Endodermal cell (in vitro differentiated cells): ENCODE measurements at regions not wholly inside any gene's neighbourhood (a gene's known extent, or its start where the extent isn't known, plus 50 kb on each side); places are given as distances from the start of the nearest gene placed in this dataset.

Experiments
- DNase-seq: peaks from one replicate; pipeline ENCODE4 v3.0.0-alpha.2; 2017
- H3K27ac ChIP-seq: 2 replicates; pipeline ENCODE4 v1.5.1; 2013; ENCODE audit warnings: mild to moderate bottlenecking, low read depth, low read length, moderate library complexity
- H3K27me3 ChIP-seq: 2 replicates; pipeline ENCODE4 v1.6.1; 2013; ENCODE audit warnings: mild to moderate bottlenecking, low read length, moderate library complexity; ENCODE audit not compliant: insufficient read depth, control insufficient read depth, poor library complexity, severe bottlenecking
- H3K36me3 ChIP-seq: 2 replicates; pipeline ENCODE4 v1.7.0; 2013; ENCODE audit warnings: mild to moderate bottlenecking, low read length, moderate library complexity; ENCODE audit not compliant: control insufficient read depth, insufficient read depth
- H3K4me1 ChIP-seq: one replicate; pipeline ENCODE4 v1.7.0; 2013; ENCODE audit warnings: low read length; ENCODE audit not compliant: control insufficient read depth, insufficient read depth
- H3K4me3 ChIP-seq: 2 replicates; pipeline ENCODE4 v1.5.1; 2013; ENCODE audit warnings: mild to moderate bottlenecking, low read length, moderate library complexity
- H3K9ac ChIP-seq: 2 replicates; pipeline ENCODE4 v1.6.1; 2013; ENCODE audit warnings: mild to moderate bottlenecking, low read length, moderate library complexity; ENCODE audit not compliant: poor library complexity, severe bottlenecking; ENCODE audit errors: extremely low read depth
- H3K9me3 ChIP-seq: 2 replicates; pipeline ENCODE4 v1.6.1; 2013; ENCODE audit warnings: mild to moderate bottlenecking, low read length, moderate library complexity; ENCODE audit not compliant: control insufficient read depth
- H3K27ac Mint-ChIP-seq: 2 replicates; pipeline ENCODE4 v1.8.0; 2020; ENCODE audit warnings: mixed read lengths
- H3K27me3 Mint-ChIP-seq: 2 replicates; pipeline ENCODE4 v1.8.0; 2021; ENCODE audit warnings: mild to moderate bottlenecking, mixed read lengths; ENCODE audit not compliant: insufficient read depth
- H3K36me3 Mint-ChIP-seq: 2 replicates; pipeline ENCODE4 v1.8.0; 2020; ENCODE audit warnings: low read depth, mixed read lengths
- H3K4me1 Mint-ChIP-seq: 2 replicates; pipeline ENCODE4 v1.8.0; 2020; ENCODE audit warnings: mixed read lengths
- H3K4me3 Mint-ChIP-seq: 2 replicates; pipeline ENCODE4 v1.8.0; 2020; ENCODE audit warnings: mild to moderate bottlenecking, moderate library complexity, mixed read lengths
- H3K9me3 Mint-ChIP-seq: 2 replicates; pipeline ENCODE4 v1.8.0; 2020; ENCODE audit warnings: mild to moderate bottlenecking, mixed read lengths
- WGBS, 2 experiments: methylation state at CpG; one replicate each; pipeline versions ENCODE4 v1.1.5 to v1.1.7; 2013; ENCODE audit warnings: missing lambda C conversion rate in 2 of 2, mixed read lengths in 1 of 2; ENCODE audit not compliant: insufficient coverage in 1 of 2, insufficient read length in 1 of 2; 5-methylcytosine and 5-hydroxymethylcytosine counted together
- TF ChIP-seq, protein P1 (sequence below): fragments of 200-600 bp; sonication (generic); conservative IDR thresholded peaks from 2 replicates; pipeline ENCODE4 v1.5.0; 2021; ENCODE audit warnings: antibody characterized with exemption, mild to moderate bottlenecking

GRCh38 chr5:20655211-20655610 is 667.2 kb upstream of the CDH18 start:
- 88 to 95% methylated on average over 4 of the region's 4 CpGs for WGBS, 2 experiments
- no peak for DNase-seq
- Histone ChIP-seq H3K9ac (no peak overlapping the region), H3K4me3 (no peak overlapping the region), H3K4me1 (no peaks in the 10 kb centered on the region), H3K36me3 (no peaks in the 10 kb centered on the region), H3K27me3 (no peaks in the 10 kb centered on the region), H3K27ac (no peak overlapping the region), H3K9me3 (no peaks in the 10 kb centered on the region)
- Mint-ChIP-seq H3K9me3 (no peaks in the 10 kb centered on the region), H3K36me3 (no peaks in the 10 kb centered on the region), H3K27ac (no peak overlapping the region), H3K4me3 (no peak overlapping the region), H3K4me1 (no peaks in the 10 kb centered on the region), H3K27me3 (peaks cover 4% of the 10 kb centered on the region)
- TF ChIP-seq, protein P1, sequence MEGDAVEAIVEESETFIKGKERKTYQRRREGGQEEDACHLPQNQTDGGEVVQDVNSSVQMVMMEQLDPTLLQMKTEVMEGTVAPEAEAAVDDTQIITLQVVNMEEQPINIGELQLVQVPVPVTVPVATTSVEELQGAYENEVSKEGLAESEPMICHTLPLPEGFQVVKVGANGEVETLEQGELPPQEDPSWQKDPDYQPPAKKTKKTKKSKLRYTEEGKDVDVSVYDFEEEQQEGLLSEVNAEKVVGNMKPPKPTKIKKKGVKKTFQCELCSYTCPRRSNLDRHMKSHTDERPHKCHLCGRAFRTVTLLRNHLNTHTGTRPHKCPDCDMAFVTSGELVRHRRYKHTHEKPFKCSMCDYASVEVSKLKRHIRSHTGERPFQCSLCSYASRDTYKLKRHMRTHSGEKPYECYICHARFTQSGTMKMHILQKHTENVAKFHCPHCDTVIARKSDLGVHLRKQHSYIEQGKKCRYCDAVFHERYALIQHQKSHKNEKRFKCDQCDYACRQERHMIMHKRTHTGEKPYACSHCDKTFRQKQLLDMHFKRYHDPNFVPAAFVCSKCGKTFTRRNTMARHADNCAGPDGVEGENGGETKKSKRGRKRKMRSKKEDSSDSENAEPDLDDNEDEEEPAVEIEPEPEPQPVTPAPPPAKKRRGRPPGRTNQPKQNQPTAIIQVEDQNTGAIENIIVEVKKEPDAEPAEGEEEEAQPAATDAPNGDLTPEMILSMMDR: no peak

- no peaks in the 10 kb centered on the region for H3K36me3 ChIP-seq
- no peaks in the 10 kb centered on the region for H3K4me1 Mint-ChIP-seq
- H3K4me1 ChIP-seq: no peaks in the 10 kb centered on the region
- peaks cover 4% of the 10 kb centered on the region for H3K27me3 Mint-ChIP-seq
- no peak overlapping the region for H3K27ac ChIP-seq
- no peak overlapping the region for H3K4me3 ChIP-seq
- TF ChIP-seq, protein P1: no peak
- H3K4me3 Mint-ChIP-seq: no peak overlapping the region
- no peaks in the 10 kb centered on the region for H3K36me3 Mint-ChIP-seq
- no peaks in the 10 kb centered on the region for H3K9me3 Mint-ChIP-seq
- no peak overlapping the region for H3K9ac ChIP-seq
- DNase-seq: no peak
- H3K9me3 ChIP-seq: no peaks in the 10 kb centered on the region
- no peak overlapping the region for H3K27ac Mint-ChIP-seq
- WGBS, 2 experiments: 96 to 100% methylated on average over 1 of the region's 2 CpGs
- no peaks in the 10 kb centered on the region for H3K27me3 ChIP-seq
Measured at GRCh38 chr5:20654746-20655145, 666.7 kb upstream of the CDH18 start.

DNA sequence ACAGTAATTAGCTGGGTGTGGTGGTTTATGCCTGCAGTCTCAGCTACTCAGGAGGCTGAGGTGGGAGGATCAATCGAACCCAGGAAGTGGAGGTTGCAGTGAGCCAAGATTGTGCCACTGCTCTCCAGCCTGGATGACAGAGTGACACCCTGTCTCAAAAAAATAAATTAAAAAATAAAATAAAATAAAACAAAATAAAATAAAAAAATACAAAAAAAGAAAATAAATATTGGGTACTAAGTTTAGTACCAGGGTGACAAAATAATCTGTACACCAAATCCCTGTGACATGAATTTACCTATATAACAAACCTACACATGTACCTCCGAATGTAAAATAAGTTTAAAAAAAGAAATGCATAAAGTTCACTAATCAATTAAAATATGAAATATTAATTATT is 666.0 kb upstream of the CDH18 start:
- no peak overlapping the region for H3K4me3 Mint-ChIP-seq
- H3K4me1 Mint-ChIP-seq: no peaks in the 10 kb centered on the region
- TF ChIP-seq, protein P1: no peak
- DNase-seq: no peak
- H3K4me1 ChIP-seq: no peaks in the 10 kb centered on the region
- H3K27me3 ChIP-seq: no peaks in the 10 kb centered on the region
- no peak overlapping the region for H3K27ac ChIP-seq
- H3K9me3 ChIP-seq: no peaks in the 10 kb centered on the region
- no peaks in the 10 kb centered on the region for H3K9me3 Mint-ChIP-seq
- H3K27me3 Mint-ChIP-seq: peaks cover 4% of the 10 kb centered on the region
- H3K27ac Mint-ChIP-seq: no peak overlapping the region
- no peaks in the 10 kb centered on the region for H3K36me3 ChIP-seq
- WGBS, 2 experiments: 100% methylated on average over 1 of the region's 2 CpGs; no CpG with 5 or more reads in 1 of the 2 experiments
- no peak overlapping the region for H3K4me3 ChIP-seq
- H3K9ac ChIP-seq: no peak overlapping the region
- no peaks in the 10 kb centered on the region for H3K36me3 Mint-ChIP-seq
